Smooth muscle cell (in vitro differentiated cells): ENCODE measurements at regions not wholly inside any gene's neighbourhood (a gene's known extent, or its start where the extent isn't known, plus 50 kb on each side); places are given as distances from the start of the nearest gene placed in this dataset.

Experiments
- DNase-seq: peaks from one replicate; lab custom pipeline; 2025; ENCODE audit not compliant: unreplicated experiment; lab: John Stamatoyannopoulos, UW
- H2AFZ ChIP-seq: fragments of 200-600 bp; sonication (generic); 2 replicates; pipeline ENCODE4 v1.6.0; 2016; ENCODE audit warnings: antibody characterized with exemption, low read depth, mild to moderate bottlenecking
- H3F3A ChIP-seq: fragments of 200-600 bp; sonication (generic); 2 replicates; pipeline ENCODE4 v1.6.0; 2017; ENCODE audit warnings: antibody characterized with exemption, low read depth
- H3K27ac ChIP-seq: fragments of 200-600 bp; sonication (generic); 2 replicates; pipeline ENCODE4 v1.5.1; 2016; ENCODE audit warnings: low read depth, mild to moderate bottlenecking
- H3K27me3 ChIP-seq: fragments of 200-600 bp; sonication (generic); 2 replicates; pipeline ENCODE4 v1.6.1; 2016; ENCODE audit warnings: low read depth, mild to moderate bottlenecking
- H3K36me3 ChIP-seq: fragments of 200-600 bp; sonication (generic); 2 replicates; pipeline ENCODE4 v1.5.1; 2016; ENCODE audit warnings: low read depth
- H3K4me1 ChIP-seq: fragments of 200-600 bp; sonication (generic); 2 replicates; pipeline ENCODE4 v1.5.1; 2016; ENCODE audit warnings: low read depth
- H3K4me2 ChIP-seq: fragments of 200-600 bp; sonication (generic); 2 replicates; pipeline ENCODE4 v1.6.0; 2016; ENCODE audit warnings: mild to moderate bottlenecking
- H3K4me3 ChIP-seq: fragments of 200-600 bp; sonication (generic); 2 replicates; pipeline ENCODE4 v1.5.1; 2016; ENCODE audit warnings: mild to moderate bottlenecking
- H3K79me2 ChIP-seq: fragments of 200-600 bp; sonication (generic); 2 replicates; pipeline ENCODE4 v1.6.0; 2016; ENCODE audit warnings: low read depth, mild to moderate bottlenecking
- H3K9ac ChIP-seq: fragments of 200-600 bp; sonication (generic); 2 replicates; pipeline ENCODE4 v1.6.0; 2016; ENCODE audit warnings: low read depth
- H3K9me3 ChIP-seq: fragments of 200-600 bp; sonication (generic); replicated peaks from 2 replicates; pipeline ENCODE4 v1.5.1; 2016; ENCODE audit warnings: low read depth
- H4K20me1 ChIP-seq: fragments of 200-600 bp; sonication (generic); 2 replicates; pipeline ENCODE4 v1.6.0; 2016; ENCODE audit warnings: low read depth
- WGBS: methylation state at CpG from one replicate; pipeline ENCODE4 v1.1.7; 2016; ENCODE audit warnings: low lambda C conversion rate; 5-methylcytosine and 5-hydroxymethylcytosine counted together
- TF ChIP-seq, protein P1 (sequence below): fragments of 200-600 bp; sonication (generic); IDR thresholded peaks from 2 replicates; pipeline ENCODE4 v1.5.1; 2017; ENCODE audit warnings: borderline replicate concordance, mild to moderate bottlenecking, antibody characterized with exemption; ENCODE audit not compliant: insufficient read depth, poor library complexity, severe bottlenecking

DNA sequence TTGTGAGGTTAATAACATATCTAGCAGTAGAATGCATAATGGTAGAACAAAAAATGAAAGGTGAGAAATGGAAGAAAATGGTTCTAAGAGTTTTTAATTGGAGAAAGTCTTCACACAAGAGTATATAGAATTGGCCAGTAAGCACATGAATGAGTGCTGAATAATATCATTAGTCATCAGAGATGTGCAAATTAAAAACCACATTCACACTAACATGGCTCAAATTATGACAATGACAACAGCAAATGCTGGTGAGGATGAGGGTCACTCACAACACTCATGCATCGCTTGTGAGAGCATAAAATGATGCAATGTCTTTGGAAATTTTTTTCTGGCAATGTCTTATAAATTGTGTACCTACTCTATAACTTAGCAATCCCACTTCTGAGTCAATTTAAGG is 1355.4 kb upstream of the ACVR2A start:
- Histone ChIP-seq H3K4me3 (no peak overlapping the region), H3K4me1 (no peaks in the 10 kb centered on the region), H3K36me3 (no peaks in the 10 kb centered on the region), H3K79me2 (no peaks in the 10 kb centered on the region), H4K20me1 (no peaks in the 10 kb centered on the region), H3K9me3 (no peaks in the 10 kb centered on the region), H3K27me3 (no peaks in the 10 kb centered on the region), H3K4me2 (no peak overlapping the region), H3F3A (no peaks in the 10 kb centered on the region), H3K27ac (no peak overlapping the region), H2AFZ (no peak overlapping the region), H3K9ac (no peak overlapping the region)
- TF ChIP-seq, protein P1, sequence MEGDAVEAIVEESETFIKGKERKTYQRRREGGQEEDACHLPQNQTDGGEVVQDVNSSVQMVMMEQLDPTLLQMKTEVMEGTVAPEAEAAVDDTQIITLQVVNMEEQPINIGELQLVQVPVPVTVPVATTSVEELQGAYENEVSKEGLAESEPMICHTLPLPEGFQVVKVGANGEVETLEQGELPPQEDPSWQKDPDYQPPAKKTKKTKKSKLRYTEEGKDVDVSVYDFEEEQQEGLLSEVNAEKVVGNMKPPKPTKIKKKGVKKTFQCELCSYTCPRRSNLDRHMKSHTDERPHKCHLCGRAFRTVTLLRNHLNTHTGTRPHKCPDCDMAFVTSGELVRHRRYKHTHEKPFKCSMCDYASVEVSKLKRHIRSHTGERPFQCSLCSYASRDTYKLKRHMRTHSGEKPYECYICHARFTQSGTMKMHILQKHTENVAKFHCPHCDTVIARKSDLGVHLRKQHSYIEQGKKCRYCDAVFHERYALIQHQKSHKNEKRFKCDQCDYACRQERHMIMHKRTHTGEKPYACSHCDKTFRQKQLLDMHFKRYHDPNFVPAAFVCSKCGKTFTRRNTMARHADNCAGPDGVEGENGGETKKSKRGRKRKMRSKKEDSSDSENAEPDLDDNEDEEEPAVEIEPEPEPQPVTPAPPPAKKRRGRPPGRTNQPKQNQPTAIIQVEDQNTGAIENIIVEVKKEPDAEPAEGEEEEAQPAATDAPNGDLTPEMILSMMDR, result no peak
- DNase-seq, result no peak
- WGBS, result 85% methylated on average over 1 of the region's 1 CpG

DNA sequence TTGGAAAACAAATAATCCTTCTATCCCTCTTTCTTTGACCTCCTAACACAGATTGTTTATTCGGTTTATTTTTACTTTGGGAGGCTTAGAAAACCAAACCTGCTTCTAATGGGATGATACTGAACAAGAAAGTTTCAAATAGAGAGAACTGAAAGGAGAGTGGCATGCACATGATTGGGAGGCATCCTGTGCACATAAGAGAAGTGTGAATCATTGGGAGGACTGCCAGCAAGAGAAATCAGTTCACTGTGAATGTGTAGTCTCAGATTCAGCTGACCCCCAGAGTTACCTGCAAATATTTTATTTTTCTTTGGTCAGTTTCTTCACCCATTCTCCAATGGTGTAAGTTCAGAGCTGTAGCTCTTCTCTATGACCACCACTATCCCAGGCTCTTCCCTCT is 1363.2 kb upstream of the ACVR2A start:
- Histone ChIP-seq H4K20me1 (no peaks in the 10 kb centered on the region), H3K36me3 (no peaks in the 10 kb centered on the region), H3K4me2 (no peak overlapping the region), H2AFZ (no peak overlapping the region), H3K9me3 (no peaks in the 10 kb centered on the region), H3K4me3 (no peak overlapping the region), H3K27ac (no peak overlapping the region), H3K4me1 (no peaks in the 10 kb centered on the region), H3K27me3 (no peaks in the 10 kb centered on the region), H3F3A (no peaks in the 10 kb centered on the region), H3K9ac (no peak overlapping the region), H3K79me2 (no peaks in the 10 kb centered on the region)
- TF ChIP-seq, protein P1, result no peak
- WGBS, result 89% methylated on average over 1 of the region's 1 CpG
- no peak for DNase-seq

DNA sequence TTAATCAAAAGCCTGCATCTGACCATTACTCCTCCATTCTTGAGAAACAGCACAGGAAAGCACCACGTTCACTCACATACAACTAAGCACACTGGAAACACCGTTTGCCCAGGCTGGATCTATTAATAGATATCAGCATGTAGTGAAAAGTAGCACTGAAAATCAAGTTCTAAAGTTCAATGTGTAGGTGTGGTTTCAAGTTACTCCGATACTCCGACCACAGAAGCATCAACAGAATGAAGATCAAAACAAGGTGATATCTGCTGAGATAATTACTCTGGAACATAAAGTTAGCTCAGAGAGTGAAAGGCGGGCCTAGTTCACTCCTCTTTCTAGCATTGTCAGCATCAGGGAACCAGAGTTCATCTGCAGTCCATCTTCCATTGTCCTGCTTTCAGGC is 1367.4 kb upstream of the ACVR2A start:
- Histone ChIP-seq H3K4me1 (no peaks in the 10 kb centered on the region), H3K9me3 (no peaks in the 10 kb centered on the region), H3K9ac (no peak overlapping the region), H3K27ac (no peak overlapping the region), H3K27me3 (no peaks in the 10 kb centered on the region), H3K4me2 (no peak overlapping the region), H2AFZ (no peak overlapping the region), H3K36me3 (no peaks in the 10 kb centered on the region), H3K79me2 (no peaks in the 10 kb centered on the region), H3K4me3 (no peak overlapping the region), H4K20me1 (no peaks in the 10 kb centered on the region), H3F3A (no peaks in the 10 kb centered on the region)
- TF ChIP-seq, protein P1, result no peak
- 88% methylated on average over 5 of the region's 5 CpGs for WGBS
- DNase-seq, result no peak

DNA sequence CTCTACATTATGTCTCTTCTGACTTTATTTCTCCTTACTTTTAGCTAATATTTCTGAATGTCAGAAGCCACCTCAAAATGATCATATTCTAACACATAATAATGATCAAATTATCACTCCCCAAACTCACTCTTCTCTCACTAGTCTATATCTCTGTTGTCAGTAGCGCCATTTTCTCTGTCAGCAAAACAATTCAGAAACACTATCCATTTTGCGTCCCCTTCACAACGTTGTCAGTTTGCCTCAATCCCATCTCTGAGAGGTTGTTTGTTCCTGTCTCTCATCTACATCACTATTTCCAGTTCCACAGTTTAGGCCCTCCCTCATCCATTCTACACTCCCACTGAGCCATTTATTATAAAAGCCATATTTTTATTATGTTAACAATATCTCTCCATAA is 1376.3 kb upstream of the ACVR2A start:
- no peaks in the 10 kb centered on the region for H3K27me3 ChIP-seq
- no peaks in the 10 kb centered on the region for H3K9me3 ChIP-seq
- DNase-seq, result no peak
- no peak overlapping the region for H3K4me2 ChIP-seq
- H4K20me1 ChIP-seq, result no peaks in the 10 kb centered on the region
- no peak overlapping the region for H3K27ac ChIP-seq
- H3K4me3 ChIP-seq, result no peak overlapping the region
- no peaks in the 10 kb centered on the region for H3K4me1 ChIP-seq
- WGBS, result 96% methylated on average over 3 of the region's 3 CpGs
- H3F3A ChIP-seq, result no peaks in the 10 kb centered on the region
- H3K9ac ChIP-seq, result no peak overlapping the region
- TF ChIP-seq, protein P1, result no peak
- H3K79me2 ChIP-seq, result no peaks in the 10 kb centered on the region
- no peak overlapping the region for H2AFZ ChIP-seq
- H3K36me3 ChIP-seq, result no peaks in the 10 kb centered on the region
